Lower leg skin (tissue), 4 donors: ENCODE measurements at regions not wholly inside any gene's neighbourhood (a gene's known extent, or its start where the extent isn't known, plus 50 kb on each side); places are given as distances from the start of the nearest gene placed in this dataset.

Source experiments
- DNase-seq, 2 donors: peaks; one replicate each; pipeline ENCODE4 v3.0.0-alpha.2; 2019; ENCODE audit warnings: low spot score in 2 of 2
- H3K4me3 ChIP-seq: fragments of 200-600 bp; sonication (generic); 2 replicates; pipeline ENCODE4 v1.5.1; 2017; ENCODE audit warnings: mild to moderate bottlenecking, low read depth; ENCODE audit not compliant: poor library complexity, severe bottlenecking
- POLR2A ChIP-seq, 2 donors: fragments of 450-650 bp; IDR thresholded peaks; one replicate each; pipeline ENCODE4 v1.6.1; 2016 to 2017; ENCODE audit warnings: antibody characterized with exemption in 2 of 2, mild to moderate bottlenecking in 1 of 2, moderate library complexity in 1 of 2
- WGBS, 2 donors: methylation state at CpG; one replicate each; pipeline ENCODE4 v1.1.5; 2018; 5-methylcytosine and 5-hydroxymethylcytosine counted together
- intact Hi-C: fragments of 100-400 bp; cut with DNase I; formaldehyde crosslinking; loops from one replicate; pipeline ENCODE4 v1.15.0; 2023; ENCODE audit warnings: low total_unique reads
- TF ChIP-seq, protein P1 (sequence below), 3 donors: fragments of 450-650 bp; IDR thresholded peaks; one replicate each; pipeline ENCODE4 v1.5.1; 2016; ENCODE audit warnings: antibody characterized with exemption in 3 of 3, mild to moderate bottlenecking in 3 of 3, moderate library complexity in 2 of 3

DNA sequence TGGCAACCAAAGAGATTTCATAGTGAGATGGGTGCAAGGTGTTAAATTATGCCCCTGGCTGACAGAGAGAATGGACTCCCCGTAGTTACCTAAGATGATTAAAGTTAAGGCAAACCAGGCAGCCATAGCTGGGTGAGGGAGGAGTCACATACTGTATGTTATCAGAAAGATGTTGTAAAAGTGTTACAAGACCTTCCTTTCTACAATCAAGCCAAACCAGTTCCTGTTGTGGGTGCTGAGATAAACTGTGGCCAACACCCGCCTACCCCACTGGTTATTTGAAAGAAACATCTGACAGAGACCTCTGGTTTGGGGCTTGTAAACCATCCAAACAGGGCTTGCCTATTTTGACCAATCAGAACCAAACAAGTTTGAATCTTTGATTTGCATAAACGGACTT lies 684.7 kb upstream of the NUDT12 start:
- DNase-seq: no peak
- H3K4me3 ChIP-seq: no peak overlapping the region
- 57 to 60% methylated on average over 3 of the region's 3 CpGs for WGBS, 2 donors
- TF ChIP-seq, protein P1, sequence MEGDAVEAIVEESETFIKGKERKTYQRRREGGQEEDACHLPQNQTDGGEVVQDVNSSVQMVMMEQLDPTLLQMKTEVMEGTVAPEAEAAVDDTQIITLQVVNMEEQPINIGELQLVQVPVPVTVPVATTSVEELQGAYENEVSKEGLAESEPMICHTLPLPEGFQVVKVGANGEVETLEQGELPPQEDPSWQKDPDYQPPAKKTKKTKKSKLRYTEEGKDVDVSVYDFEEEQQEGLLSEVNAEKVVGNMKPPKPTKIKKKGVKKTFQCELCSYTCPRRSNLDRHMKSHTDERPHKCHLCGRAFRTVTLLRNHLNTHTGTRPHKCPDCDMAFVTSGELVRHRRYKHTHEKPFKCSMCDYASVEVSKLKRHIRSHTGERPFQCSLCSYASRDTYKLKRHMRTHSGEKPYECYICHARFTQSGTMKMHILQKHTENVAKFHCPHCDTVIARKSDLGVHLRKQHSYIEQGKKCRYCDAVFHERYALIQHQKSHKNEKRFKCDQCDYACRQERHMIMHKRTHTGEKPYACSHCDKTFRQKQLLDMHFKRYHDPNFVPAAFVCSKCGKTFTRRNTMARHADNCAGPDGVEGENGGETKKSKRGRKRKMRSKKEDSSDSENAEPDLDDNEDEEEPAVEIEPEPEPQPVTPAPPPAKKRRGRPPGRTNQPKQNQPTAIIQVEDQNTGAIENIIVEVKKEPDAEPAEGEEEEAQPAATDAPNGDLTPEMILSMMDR (IDR thresholded peaks at IDR 0.05): no peak
- no peak for TF ChIP-seq POLR2A (IDR thresholded peaks at IDR 0.05)
- intact Hi-C loops: no loop called here

DNA sequence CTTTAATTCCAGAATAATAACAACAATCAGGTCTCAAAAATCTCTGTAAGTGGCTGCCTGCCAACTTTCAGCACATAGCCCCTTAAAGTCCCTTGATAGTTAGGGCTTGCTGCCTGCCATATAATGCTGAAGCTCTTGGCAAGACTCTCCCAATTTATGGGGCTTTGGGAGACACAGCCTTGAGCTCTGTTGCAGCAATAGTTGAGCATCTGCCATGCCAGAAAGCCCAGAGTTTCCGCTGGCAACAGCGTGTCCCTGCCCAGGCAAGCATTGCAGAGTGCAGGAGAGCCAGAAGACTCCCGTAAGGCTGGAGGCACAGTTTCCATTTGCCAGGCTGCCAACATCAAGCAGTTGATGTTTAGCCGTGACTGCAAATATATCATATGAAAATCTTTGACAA lies 678.5 kb upstream of the NUDT12 start:
- 28 to 45% methylated on average over 4 of the region's 4 CpGs for WGBS, 2 donors
- DNase-seq: peak in 1 of 2 donors; percentile 19
- intact Hi-C loops: no loop called here
- H3K4me3 ChIP-seq: no peak overlapping the region
- TF ChIP-seq, protein P1 (IDR thresholded peaks at IDR 0.05): no peak
- no peak for TF ChIP-seq POLR2A (IDR thresholded peaks at IDR 0.05)

- no peak for TF ChIP-seq POLR2A (IDR thresholded peaks at IDR 0.05)
- TF ChIP-seq, protein P1 (IDR thresholded peaks at IDR 0.05): no peak
- no peak for DNase-seq
- no peak overlapping the region for H3K4me3 ChIP-seq
- intact Hi-C loops: no loop called here
- 72 to 76% methylated on average over 5 of the region's 5 CpGs for WGBS, 2 donors
Observed at GRCh38 chr5:104237586-104237985, 675.0 kb upstream of the NUDT12 start.

- TF ChIP-seq, protein P1 (IDR thresholded peaks at IDR 0.05): no peak
- TF ChIP-seq POLR2A (IDR thresholded peaks at IDR 0.05): no peak
- no peak overlapping the region for H3K4me3 ChIP-seq
- intact Hi-C loops: no loop called here
- WGBS, 2 donors: 93 to 94% methylated on average over 15 to 18 of the region's 20 CpGs
- no peak for DNase-seq
Observed at GRCh38 chr5:104223885-104224773, 661.5 kb upstream of the NUDT12 start.

GRCh38 chr5:104218200-104218599 lies 655.6 kb upstream of the NUDT12 start:
- intact Hi-C loops: no loop called here
- no peak for DNase-seq
- H3K4me3 ChIP-seq: no peak overlapping the region
- 70 to 75% methylated on average over 2 of the region's 2 CpGs for WGBS, 2 donors
- TF ChIP-seq, protein P1 (IDR thresholded peaks at IDR 0.05): no peak
- TF ChIP-seq POLR2A (IDR thresholded peaks at IDR 0.05): no peak
